GM23338 (cell line): ENCODE measurements at regions not wholly inside any gene's neighbourhood (a gene's known extent, or its start where the extent isn't known, plus 50 kb on each side); places are given as distances from the start of the nearest gene placed in this dataset.

Source experiments
- ATAC-seq: fragments of 200-7000 bp; cut with Tn5 transposase; 3 replicates; pipeline ENCODE4 v1.9.1; 2020
- DNase-seq: peaks from one replicate; pipeline ENCODE4 v3.0.0-alpha.2; 2015; ENCODE audit warnings: low spot score
- H2AFZ ChIP-seq: fragments of 200-600 bp; sonication (generic); 2 replicates; pipeline ENCODE4 v1.8.0; 2016; ENCODE audit warnings: antibody characterized with exemption, mild to moderate bottlenecking, moderate library complexity
- H3F3A ChIP-seq: fragments of 200-600 bp; sonication (generic); replicated peaks from 2 replicates; pipeline ENCODE4 v1.8.0; 2017; ENCODE audit warnings: antibody characterized with exemption, mixed run types, low read depth
- H3K27ac ChIP-seq: fragments of 200-600 bp; sonication (generic); 2 replicates; pipeline ENCODE4 v1.6.1; 2016; ENCODE audit warnings: low read depth
- H3K27me3 ChIP-seq: fragments of 200-600 bp; sonication (generic); 2 replicates; pipeline ENCODE4 v1.8.0; 2016; ENCODE audit warnings: mild to moderate bottlenecking, mixed run types, moderate library complexity; ENCODE audit not compliant: insufficient read depth
- H3K36me3 ChIP-seq: fragments of 200-600 bp; sonication (generic); 2 replicates; pipeline ENCODE4 v1.8.0; 2016; ENCODE audit warnings: mild to moderate bottlenecking; ENCODE audit not compliant: insufficient read depth
- H3K4me1 ChIP-seq: fragments of 200-600 bp; sonication (generic); 2 replicates; pipeline ENCODE4 v1.8.0; 2016; ENCODE audit warnings: mild to moderate bottlenecking, moderate library complexity; ENCODE audit not compliant: insufficient read depth
- H3K4me2 ChIP-seq: fragments of 200-600 bp; sonication (generic); 2 replicates; pipeline ENCODE4 v1.7.1; 2017; ENCODE audit warnings: mixed run types
- H3K4me3 ChIP-seq: fragments of 200-600 bp; sonication (generic); 2 replicates; pipeline ENCODE4 v1.6.1; 2016; ENCODE audit warnings: mixed run types
- H3K79me2 ChIP-seq: fragments of 200-600 bp; sonication (generic); replicated peaks from 2 replicates; pipeline ENCODE4 v1.8.0; 2017; ENCODE audit warnings: mild to moderate bottlenecking; ENCODE audit not compliant: insufficient read depth
- H3K9me2 ChIP-seq: fragments of 200-600 bp; sonication (generic); 2 replicates; pipeline ENCODE4 v1.8.0; 2017; ENCODE audit not compliant: insufficient read depth
- H4K20me1 ChIP-seq: fragments of 200-600 bp; sonication (generic); replicated peaks from 2 replicates; pipeline ENCODE4 v1.8.0; 2017; ENCODE audit warnings: mild to moderate bottlenecking; ENCODE audit not compliant: insufficient read depth
- H3K27ac Mint-ChIP-seq: 2 replicates; pipeline ENCODE4 v1.8.0; 2020; ENCODE audit warnings: inconsistent platforms, mild to moderate bottlenecking, moderate library complexity, mixed read lengths
- H3K27me3 Mint-ChIP-seq: 3 replicates; pipeline ENCODE4 v1.8.0; 2022; ENCODE audit warnings: low read depth, mild to moderate bottlenecking, moderate library complexity, mixed read lengths, inconsistent platforms; ENCODE audit not compliant: insufficient read depth, poor library complexity
- H3K36me3 Mint-ChIP-seq: 3 replicates; pipeline ENCODE4 v1.8.0; 2021; ENCODE audit warnings: low read depth, mild to moderate bottlenecking, inconsistent platforms, moderate library complexity, mixed read lengths
- H3K4me1 Mint-ChIP-seq: 3 replicates; pipeline ENCODE4 v1.8.0; 2020; ENCODE audit warnings: mild to moderate bottlenecking, inconsistent platforms, mixed read lengths
- H3K4me3 Mint-ChIP-seq: 3 replicates; pipeline ENCODE4 v1.8.0; 2021; ENCODE audit warnings: moderate library complexity, mild to moderate bottlenecking, inconsistent platforms, mixed read lengths
- H3K9me3 Mint-ChIP-seq: 3 replicates; pipeline ENCODE4 v1.8.0; 2020; ENCODE audit warnings: moderate library complexity, mild to moderate bottlenecking, inconsistent platforms, mixed read lengths
- CTCF ChIP-seq, 2 experiments: fragments of 200-600 bp in 1 of 2; sonication (generic) in 1 of 2; conservative IDR thresholded peaks; 2 replicates each; pipeline versions ENCODE4 v1.5.1 to v1.6.1; 2016 to 2017; ENCODE audit warnings: antibody characterized with exemption in 2 of 2, low read depth in 2 of 2, mild to moderate bottlenecking in 2 of 2, moderate library complexity in 1 of 2
- EZH2phosphoT487 ChIP-seq: fragments of 200-600 bp; sonication (generic); IDR thresholded peaks from one replicate; pipeline ENCODE4 v1.8.1; 2018; ENCODE audit warnings: antibody characterized with exemption; ENCODE audit not compliant: unreplicated experiment
- POLR2AphosphoS5 ChIP-seq: IDR thresholded peaks from 2 replicates; pipeline ENCODE4 v1.6.1; 2016; ENCODE audit warnings: antibody characterized with exemption, low read depth
- ZNF462 ChIP-seq: fragments of 250-450 bp; sonication (Bioruptor Pico); IDR thresholded peaks from 2 replicates; pipeline ENCODE4 v1.5.0; 2020; ENCODE audit warnings: mild to moderate bottlenecking, moderate library complexity

DNA sequence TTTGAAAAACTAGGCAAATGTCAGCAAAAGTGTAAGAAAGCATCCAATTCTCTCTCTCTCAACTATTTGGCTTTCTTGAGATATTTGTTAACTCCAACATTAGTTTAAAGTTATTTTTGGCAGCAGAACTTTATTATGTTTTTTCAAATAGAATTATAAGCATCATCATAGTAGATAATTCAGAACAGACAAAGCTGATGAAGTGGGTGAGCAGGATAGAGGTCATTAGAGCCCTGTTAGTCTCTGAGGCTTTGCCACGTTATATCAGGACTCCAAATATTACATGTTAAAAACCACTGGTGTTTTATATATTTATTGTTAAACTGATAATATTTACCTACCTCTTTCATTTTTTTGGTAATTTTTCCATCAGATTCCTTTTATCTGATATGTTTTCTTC is 903.0 kb downstream of the FSTL5 start (continued):
- TF ChIP-seq ZNF462 (CRISPR knock-in tag) (no peak), POLR2AphosphoS5 (no peak), EZH2phosphoT487 (no peak)

DNA sequence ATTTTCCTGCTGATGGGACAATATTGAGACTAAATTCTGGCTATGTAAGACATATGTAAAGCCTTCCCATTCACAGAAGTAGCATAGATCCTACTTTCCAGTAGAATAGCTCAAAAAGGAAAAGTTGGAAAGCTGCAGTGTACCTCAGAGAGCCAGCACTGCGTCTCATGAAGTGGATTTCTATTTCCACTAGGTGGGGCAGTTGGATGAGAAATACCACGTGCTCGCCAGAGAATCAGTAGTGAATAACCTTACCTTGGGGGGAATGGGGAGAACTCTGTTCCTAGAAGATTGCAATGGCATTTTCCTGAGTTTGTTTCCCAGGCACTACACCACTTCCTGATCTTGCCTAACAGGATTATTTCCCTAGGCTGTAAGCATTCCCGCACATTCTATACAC is 907.1 kb downstream of the FSTL5 start:
- Histone ChIP-seq H3K27ac (no peak overlapping the region), H4K20me1 (no peaks in the 10 kb centered on the region), H3F3A (no peaks in the 10 kb centered on the region), H3K36me3 (peaks cover 14% of the 10 kb centered on the region), H3K9me2 (no peaks in the 10 kb centered on the region), H3K4me3 (no peak overlapping the region), H3K79me2 (no peaks in the 10 kb centered on the region), H3K4me1 (no peaks in the 10 kb centered on the region), H2AFZ (no peak overlapping the region), H3K27me3 (no peaks in the 10 kb centered on the region), H3K4me2 (no peak overlapping the region)
- H3K36me3 Mint-ChIP-seq = peaks cover 43% of the 10 kb centered on the region
- H3K4me1 Mint-ChIP-seq = no peaks in the 10 kb centered on the region
- H3K9me3 Mint-ChIP-seq = peaks cover 59% of the 10 kb centered on the region
- H3K4me3 Mint-ChIP-seq = no peak overlapping the region
- ATAC-seq (no peak), DNase-seq (peak; percentile 54)
- TF ChIP-seq POLR2AphosphoS5 = no peak
- peak; percentile 54 to 68 for TF ChIP-seq CTCF (conservative IDR thresholded peaks at IDR 0.05; ENCODE audit: low read depth in 2 of 2)
- no peak overlapping the region for H3K27ac Mint-ChIP-seq
- H3K27me3 Mint-ChIP-seq = no peaks in the 10 kb centered on the region
